ENCODE measurements at regions not wholly inside any gene's neighbourhood (a gene's known extent, or its start where the extent isn't known, plus 50 kb on each side); places are given as distances from the start of the nearest gene placed in this dataset.

- in situ Hi-C loops (cut with HindIII; ENCODE audit: low sequenced_read_pairs), result no loop called here
Measured at GRCh38 chr16:52054326-52054725, 492.6 kb downstream of the TOX3 start.

GRCh38 chr16:52052818-52053217, 494.1 kb downstream of the TOX3 start:
- no peak for TF ChIP-seq CTCF (IDR thresholded peaks at IDR 0.05; ENCODE audit: low read depth, low read length, missing control alignments)

More at GRCh38 chr16:52054326-52054725, 492.6 kb downstream of the TOX3 start:
- no peak for DNase-seq (ENCODE audit: low read depth)
- no peak for TF ChIP-seq CTCF (IDR thresholded peaks at IDR 0.05; ENCODE audit: low read depth, low read length, missing control alignments)
- no peak overlapping the region for H3K4me3 ChIP-seq (ENCODE audit: low read depth, low read length)

GRCh38 chr16:52051414-52052172, 495.4 kb downstream of the TOX3 start:
- in situ Hi-C loops (cut with HindIII; ENCODE audit: low sequenced_read_pairs), result no loop called here
- no peak overlapping the region for H3K4me3 ChIP-seq (ENCODE audit: low read depth, low read length)
- no peak for DNase-seq (ENCODE audit: low read depth)
- no peak for TF ChIP-seq CTCF (IDR thresholded peaks at IDR 0.05; ENCODE audit: low read depth, low read length, missing control alignments)

More at GRCh38 chr16:52052818-52053217, 494.1 kb downstream of the TOX3 start:
- in situ Hi-C loops (cut with HindIII; ENCODE audit: low sequenced_read_pairs), result no loop called here
- H3K4me3 ChIP-seq (ENCODE audit: low read depth, low read length), result no peak overlapping the region
- no peak for DNase-seq (ENCODE audit: low read depth)

- in situ Hi-C loops (cut with HindIII; ENCODE audit: low sequenced_read_pairs), result no loop called here
- TF ChIP-seq CTCF (IDR thresholded peaks at IDR 0.05; ENCODE audit: low read depth, low read length, missing control alignments), result no peak
- no peak for DNase-seq (ENCODE audit: low read depth)
- no peak overlapping the region for H3K4me3 ChIP-seq (ENCODE audit: low read depth, low read length)
Measured at GRCh38 chr16:52050418-52050817, 496.5 kb downstream of the TOX3 start.

- TF ChIP-seq CTCF (IDR thresholded peaks at IDR 0.05; ENCODE audit: low read depth, low read length, missing control alignments), result no peak
- H3K4me3 ChIP-seq (ENCODE audit: low read depth, low read length), result no peak overlapping the region
- in situ Hi-C loops (cut with HindIII; ENCODE audit: low sequenced_read_pairs), result no loop called here
- no peak for DNase-seq (ENCODE audit: low read depth)
Measured at GRCh38 chr16:52035436-52035835, 511.5 kb downstream of the TOX3 start.

GRCh38 chr16:52034830-52035229, 512.1 kb downstream of the TOX3 start:
- no peak for TF ChIP-seq CTCF (IDR thresholded peaks at IDR 0.05; ENCODE audit: low read depth, low read length, missing control alignments)
- in situ Hi-C loops (cut with HindIII; ENCODE audit: low sequenced_read_pairs), result no loop called here
- no peak overlapping the region for H3K4me3 ChIP-seq (ENCODE audit: low read depth, low read length)
- DNase-seq (ENCODE audit: low read depth), result no peak

Data from astrocyte of the cerebellum (primary cell).